Effector CD4-positive, alpha-beta T cell (primary cell): ENCODE measurements at regions not wholly inside any gene's neighbourhood (a gene's known extent, or its start where the extent isn't known, plus 50 kb on each side); places are given as distances from the start of the nearest gene placed in this dataset.
"Not testable (repeated sequence)": the region's sequence is repeated elsewhere in the genome, so short reads cannot be mapped to it uniquely, and the experiment has no call there.

Experiments used
- DNase-seq: peaks from one replicate; pipeline ENCODE4 v3.0.0-alpha.2; 2020

DNA sequence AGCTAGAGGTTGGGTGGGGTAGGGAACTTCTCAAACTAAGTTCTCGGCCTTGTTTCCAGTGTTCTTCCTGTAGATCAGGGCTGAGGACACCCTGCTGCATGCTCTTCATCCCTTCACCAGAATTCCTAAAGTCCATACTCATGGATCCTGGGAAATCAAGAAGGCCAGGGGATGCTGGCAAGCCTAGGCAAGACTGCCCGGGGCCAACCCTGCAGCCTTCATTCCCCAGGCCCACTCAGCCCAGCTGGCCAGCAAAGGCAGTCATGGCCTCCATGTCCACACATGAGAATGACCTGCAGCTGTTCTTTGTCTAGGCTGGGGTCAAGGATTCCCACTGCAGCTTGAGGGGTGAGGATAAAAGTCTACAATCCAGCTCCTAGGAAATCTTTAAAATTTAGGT lies 109.3 kb upstream of the ETV6 start:
- DNase-seq = no peak

DNA sequence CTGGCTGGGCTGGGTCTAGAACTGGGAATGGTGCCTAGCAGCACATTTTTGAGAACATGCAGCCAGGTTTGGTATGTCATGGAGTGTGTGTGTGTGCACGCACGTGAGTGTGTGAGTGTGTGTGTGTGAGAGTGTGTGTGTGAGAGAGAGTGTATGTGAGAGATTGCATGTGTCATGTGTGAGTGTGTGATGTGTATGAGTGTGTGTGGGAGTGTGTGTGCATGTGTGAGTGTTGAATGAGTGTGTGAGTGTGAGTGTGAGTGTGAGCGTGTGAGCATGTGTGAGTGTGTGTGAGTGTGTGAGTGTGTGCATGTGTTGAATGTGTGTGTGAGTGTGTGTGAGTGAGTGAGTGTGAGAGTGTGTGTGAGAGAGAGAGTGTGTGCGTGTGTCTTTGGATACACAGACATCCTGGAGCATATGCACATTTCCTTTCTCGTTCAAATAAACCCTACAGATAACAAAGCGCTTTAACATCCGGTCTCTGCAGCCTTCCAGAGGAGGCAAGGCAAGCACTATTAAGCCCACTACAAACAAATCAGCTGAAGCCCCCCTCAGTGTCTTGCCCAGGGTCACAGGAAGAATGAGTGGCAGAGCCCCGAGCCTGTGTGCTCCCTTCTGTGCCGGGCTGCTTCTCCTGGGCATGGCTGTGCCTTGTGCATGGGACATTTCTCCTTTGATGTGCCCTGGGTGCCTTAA lies 108.7 kb upstream of the ETV6 start:
- no peak for DNase-seq

DNA sequence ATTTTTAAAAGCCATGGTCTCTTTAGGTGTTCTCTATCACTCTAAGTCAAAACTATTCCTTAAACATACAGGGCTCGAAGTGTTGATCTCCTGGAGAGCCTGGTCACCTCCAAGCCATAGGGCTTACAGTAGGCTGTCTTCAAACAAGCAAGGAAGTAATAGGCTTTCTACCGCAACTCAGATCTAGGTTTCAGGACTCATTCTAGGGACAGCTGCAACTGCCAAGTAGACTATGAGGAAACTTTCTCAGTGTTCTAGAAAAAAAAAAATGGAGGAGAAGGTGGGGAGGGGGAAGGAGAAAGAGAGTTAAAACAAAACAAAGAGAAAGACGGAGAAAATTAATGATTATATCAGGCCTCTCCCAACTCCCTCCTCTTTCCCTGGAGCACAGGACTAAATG lies 106.9 kb upstream of the ETV6 start:
- DNase-seq = no peak

DNA sequence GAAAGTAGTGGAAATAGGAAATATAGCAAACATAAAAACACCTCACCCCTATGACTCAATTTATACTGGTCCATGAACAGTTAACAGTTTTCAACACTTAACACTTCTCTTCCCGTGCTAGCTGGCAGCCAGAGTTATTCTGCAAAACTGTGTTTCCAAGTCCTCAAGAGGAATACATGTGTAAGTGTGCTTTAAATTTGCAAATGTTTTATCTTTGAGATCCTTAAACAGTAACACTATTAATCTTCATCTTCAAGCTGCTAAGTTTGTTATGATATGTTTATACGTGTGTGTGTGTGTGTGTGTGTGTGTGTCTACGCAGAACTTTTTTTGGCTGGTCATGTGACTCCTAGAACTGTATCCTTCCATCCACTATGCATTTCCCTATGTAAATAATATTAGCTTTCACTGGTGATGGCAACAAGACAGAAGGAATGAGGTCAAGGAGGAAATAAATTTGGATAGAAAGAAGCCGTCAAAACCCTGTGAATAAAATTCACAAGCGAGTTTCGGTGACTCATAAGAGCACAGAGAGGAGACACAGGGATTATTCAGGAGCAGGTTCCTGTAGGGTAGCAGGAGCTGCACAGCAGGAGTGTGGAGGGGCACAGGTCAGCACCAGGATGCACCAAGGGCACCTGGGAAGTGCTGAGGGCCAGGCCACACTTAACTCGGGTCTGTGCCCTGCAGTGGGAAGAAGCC lies 105.9 kb upstream of the ETV6 start:
- DNase-seq = no peak

DNA sequence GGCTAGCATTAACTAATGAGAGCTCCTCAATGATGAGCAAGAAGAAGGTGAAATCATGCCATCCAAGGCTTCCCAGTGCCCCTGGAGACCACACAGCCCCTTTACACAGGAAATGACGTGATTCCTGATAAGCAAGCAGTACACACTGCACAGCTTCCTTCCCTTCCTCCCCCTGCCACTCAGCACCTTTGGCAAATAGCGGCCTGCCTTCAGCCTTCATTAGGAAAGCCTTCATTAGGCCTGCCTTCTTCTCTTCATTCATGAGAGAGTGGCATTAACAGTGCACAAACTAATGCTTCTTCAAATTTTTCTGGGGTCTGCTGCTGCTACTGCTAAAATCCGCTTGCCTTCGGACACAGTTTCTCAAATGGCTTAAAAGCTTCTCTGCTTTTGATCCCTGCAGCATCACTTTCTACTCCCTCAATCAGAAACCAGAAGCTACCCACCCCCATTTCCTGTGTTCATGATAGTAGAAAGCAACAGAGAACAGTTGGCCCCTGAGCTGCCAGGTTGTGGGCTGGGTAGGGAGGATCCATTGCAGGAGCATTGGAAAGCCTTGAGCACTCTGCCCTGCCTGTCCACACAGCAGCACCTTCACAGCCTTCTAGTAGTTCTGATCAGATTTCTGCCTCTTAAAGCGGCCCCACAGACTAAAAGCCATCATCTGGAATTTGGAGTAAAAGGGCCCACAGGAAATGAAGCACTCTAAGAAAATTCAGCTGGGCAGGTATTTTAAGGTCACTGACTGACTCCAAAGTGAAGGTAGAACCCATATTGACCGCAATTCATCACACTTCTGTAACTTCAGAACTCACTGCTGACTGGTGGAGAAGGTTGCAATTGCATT lies 103.8 kb upstream of the ETV6 start:
- peak; percentile 37 for DNase-seq

DNA sequence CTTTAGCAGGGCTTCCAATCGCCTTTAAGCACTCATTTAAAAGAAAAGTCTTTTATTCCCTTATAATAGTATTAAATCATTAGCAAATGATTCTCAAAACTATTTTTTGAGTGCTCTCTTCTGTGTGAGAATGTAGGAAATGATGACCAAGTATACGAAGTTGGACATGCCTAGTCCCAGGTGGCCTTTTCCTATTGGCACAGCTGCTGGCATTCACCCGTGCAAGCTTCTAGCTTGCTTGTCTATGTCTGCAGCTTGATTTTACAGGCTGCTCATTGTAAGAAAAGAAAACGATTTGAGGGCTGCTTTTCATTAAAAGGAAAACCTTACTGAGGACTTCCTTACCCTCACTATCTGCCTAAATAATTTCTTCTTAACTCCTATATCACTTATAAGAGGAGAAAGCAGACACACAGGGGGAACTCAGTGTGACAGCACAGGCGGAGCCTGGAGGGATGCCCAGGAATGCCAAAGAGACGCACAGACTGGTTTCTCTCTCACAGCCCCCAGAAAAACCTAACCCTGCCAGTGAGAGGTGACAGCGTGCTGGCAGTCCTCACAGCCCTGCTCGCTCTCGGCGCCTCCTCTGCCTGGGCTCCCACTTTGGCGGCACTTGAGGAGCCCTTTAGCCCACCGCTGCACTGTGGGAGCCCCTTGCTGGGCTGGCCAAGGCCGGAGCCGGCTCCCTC lies 102.7 kb upstream of the ETV6 start:
- not testable (repeated sequence) for DNase-seq

DNA sequence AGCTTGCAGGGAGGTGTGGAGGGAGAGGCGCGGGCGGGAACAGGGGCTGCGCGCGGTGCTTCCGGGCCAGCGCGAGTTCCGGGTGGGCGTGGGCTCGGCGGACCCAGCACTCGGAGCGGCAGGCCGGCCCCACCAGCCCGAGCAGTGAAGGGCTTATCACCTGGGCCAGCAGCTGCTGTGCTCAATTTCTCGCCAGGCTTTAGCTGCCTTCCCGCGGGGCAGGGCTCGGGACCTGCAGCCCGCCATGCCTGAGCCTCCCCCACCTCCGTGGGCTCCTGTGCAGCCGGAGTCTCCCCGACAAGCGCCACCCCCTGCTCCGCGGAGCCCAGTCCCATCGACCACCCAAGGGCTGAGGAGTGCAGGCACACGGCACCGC lies 102.2 kb upstream of the ETV6 start:
- not testable (repeated sequence) for DNase-seq

DNA sequence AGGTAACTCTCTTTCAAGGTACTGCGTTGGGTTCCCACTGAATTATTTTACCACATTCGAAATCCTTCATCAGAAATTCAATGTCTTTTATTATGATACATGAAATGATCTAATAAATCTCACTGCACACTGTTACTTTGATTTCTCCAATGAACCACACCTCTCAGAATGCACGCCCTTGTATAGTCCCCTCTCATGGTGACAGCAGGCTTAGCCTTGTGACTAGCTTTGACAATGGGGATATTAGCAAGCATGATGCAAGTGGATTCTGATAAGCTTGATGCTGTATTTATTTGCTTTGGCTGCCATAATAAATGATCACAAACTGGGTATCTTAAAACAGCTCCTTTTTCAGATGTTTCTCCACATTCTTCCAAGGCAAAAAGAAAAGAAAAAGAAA lies 100.4 kb upstream of the ETV6 start:
- DNase-seq = no peak

DNA sequence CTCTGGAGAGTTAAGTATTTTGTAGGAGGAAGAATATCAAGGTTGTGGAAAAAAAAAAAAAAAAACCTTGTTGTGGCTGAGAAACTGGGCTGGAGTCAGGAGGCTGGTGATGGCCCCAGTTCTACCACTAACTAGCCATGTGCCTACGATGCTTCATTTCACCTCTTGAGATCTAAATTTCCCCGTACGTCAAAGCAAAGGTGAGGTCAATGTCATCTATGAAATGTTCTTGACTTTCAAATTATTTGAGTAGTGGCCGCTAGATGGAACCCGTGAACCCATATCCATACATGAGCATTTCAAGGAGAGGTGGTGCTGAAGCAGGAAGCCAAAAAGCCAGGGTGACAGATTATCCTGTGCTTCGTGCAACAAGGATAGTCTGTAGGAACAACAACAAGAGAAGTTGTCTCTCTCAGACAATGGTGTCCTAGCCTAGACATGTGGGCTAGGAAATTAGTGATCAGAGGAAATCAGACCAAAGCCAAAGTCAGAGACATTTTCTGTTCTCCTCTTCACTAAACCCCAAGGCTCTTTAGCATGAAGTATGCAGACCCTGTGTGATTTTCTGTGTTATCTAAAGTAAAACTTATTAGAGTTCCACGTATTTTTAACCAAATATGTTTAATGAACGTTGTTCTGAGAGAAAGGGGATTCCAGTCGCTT lies 95.5 kb upstream of the ETV6 start:
- peak; percentile 44 for DNase-seq

DNA sequence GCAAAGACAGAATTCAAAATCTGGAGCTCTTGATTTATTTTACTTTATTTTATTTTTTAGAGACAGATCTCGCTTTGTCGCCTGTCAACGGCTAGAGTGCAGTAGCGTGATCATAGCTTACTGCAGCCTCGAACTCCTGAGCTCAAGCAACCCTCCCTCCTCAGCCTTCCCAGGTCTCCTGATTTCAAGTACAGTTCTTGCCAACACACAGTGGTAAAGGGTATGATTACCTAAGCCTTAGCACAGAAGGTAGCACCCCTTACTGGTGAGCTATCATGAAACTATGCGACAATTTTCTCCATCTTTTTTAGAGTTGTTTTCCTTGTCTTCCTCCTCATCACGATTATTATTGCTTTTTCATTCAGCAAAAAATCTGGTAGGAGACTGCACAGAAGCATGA lies 94.3 kb upstream of the ETV6 start:
- no peak for DNase-seq

DNA sequence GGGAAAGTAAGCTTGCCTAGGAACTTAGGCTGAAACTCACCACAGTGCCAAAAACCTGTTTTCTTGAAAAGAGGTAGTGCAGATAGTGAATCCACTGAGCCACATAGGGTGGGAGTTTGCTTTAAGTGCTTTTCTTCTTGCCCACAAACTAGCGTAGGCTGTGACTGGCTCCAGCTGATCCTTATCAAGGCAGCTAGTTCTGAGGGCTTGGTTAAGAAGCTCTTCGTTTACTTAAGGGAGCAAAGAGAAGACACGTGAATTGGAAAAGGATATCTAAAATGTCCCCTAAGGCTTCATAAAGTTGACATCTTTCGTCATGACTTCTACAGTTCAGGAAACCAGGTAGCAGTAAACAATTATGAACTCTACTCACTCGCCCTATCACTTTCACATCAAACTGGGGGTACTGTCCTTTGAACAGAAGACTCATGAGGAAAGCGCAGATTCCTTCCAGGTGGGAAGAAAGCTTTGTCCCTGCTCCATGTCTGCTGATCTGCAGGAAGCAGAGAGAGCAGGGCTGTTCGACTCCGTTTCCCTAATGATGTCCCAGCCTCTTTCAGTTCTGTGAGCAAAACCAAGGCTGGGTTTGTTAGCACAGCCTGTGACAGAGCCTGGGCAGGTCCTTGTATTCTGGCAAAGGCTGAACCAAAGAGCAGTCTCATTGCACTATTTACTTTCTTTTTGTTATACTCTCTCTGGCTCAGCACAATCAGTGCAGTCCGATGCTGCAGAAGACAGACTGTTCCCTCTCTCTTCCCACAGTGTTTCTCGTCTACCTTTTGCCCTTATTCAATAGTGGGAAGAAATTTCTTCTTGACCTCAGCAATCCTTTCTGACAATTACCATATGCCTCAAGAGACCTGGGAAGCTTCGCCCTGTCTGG lies 93.5 kb upstream of the ETV6 start:
- DNase-seq = no peak

DNA sequence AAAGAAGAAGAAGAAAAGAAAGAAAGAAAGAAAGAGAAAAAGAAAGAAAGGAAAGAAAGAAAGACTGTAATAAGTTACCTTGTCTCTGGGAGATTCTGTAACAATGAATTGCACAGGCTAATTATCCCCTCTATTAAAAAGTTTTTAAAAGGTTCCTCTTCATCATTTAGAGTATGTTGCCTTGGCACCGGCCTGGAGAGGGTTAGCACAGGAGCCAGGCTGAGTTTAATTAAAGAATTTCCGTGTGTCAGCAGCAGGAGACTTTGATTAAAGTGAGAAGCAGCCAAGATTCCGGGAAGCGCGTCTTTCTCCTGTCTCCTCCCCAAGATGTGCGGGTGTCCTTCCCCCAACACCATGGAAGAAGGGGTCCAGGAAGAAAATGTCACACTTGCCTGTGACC lies 92.8 kb upstream of the ETV6 start:
- DNase-seq = no peak

DNA sequence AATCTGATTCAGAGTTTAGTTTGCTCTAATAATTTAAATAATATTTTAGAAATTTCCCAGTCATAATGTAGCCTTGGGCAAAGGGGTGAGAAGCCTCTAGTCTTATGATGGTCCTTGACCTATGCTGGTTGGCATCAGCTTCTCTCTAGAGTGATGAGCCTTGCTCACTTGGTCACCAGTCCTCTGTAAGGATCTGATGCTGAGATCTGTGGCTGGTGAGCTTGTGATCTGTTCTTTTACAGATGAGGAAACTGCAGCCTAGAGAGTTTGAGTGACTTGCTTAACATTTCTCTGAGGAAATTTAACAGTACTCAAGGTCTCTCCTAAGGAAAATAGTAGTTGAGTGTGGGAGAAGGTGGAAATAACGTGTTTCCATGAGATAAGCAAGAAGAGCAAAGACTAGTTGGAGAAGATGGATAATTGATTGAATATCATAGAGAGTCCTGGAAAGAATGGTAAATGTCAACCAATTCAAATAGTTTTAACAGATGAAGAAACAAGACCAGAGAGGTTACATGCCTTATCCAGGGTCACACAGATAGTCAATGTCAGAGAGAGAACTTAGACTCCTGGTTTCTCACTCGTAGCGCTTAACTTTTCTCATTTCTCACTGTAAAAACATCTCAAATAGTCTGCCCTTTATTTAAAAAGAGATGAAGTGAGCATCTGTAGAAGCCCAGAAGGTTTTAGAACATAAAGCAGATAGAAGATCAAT lies 89.7 kb upstream of the ETV6 start:
- no peak for DNase-seq

DNA sequence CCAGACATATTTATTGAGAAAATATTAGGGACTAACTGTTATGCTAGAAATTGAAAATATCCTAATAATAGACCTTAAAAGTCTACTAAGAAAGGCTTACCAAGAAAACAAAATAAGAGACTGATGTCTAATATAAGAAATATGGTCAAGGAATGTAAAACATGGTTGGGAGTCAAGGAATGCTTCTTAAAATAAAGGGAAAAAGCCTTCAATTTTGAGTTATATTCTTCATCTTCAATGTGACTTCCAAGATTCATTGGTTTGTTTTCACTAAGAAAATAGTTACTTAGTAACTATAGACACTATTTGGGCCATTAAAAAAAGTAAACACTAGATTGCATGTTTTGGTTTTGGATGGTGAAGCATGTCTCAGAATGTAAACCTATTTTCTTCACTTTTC lies 88.1 kb upstream of the ETV6 start:
- no peak for DNase-seq

DNA sequence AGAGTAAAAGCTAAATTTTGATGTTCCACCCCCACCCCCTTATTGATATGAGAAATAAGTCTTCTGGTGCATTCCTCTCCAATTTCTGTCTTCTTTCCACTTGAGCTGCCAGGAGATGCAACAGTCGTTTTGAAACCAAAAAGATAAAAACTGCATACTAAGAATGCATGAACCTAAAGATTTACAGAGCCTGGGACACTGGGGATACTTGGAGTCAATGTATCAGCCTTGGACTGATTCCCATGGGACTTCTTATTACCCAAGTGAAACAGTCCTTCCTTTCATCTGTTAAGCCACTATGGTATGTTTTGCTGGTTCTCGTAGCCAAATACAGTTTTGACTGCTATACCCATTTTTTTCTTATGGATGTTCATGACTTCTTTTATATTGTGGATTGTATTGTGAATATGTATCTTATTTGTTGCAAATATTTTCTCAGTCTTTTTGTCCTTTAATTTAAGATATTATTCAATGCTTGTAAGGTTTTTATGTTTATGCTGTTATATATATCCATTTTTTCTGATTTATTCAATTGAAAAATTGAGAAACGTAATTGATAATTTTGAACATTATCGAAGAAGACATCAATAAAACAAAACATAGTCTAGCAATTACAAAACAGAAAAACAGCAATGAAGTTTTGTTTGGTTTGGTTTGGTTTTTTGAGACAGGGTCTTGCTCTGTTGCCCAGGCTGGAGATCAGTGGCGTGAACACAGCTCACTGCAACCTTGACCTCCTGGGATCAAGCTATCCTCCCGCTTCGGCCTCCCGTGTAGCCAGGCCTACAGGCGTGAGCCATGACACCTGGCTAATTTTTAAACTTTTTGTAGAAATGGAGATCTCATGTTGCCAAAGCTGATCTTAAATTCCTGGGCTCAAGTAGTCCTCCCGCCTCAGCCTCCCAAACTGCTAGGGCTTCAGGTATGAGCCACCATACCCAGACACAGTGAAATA lies 85.4 kb upstream of the ETV6 start:
- DNase-seq = no peak

DNA sequence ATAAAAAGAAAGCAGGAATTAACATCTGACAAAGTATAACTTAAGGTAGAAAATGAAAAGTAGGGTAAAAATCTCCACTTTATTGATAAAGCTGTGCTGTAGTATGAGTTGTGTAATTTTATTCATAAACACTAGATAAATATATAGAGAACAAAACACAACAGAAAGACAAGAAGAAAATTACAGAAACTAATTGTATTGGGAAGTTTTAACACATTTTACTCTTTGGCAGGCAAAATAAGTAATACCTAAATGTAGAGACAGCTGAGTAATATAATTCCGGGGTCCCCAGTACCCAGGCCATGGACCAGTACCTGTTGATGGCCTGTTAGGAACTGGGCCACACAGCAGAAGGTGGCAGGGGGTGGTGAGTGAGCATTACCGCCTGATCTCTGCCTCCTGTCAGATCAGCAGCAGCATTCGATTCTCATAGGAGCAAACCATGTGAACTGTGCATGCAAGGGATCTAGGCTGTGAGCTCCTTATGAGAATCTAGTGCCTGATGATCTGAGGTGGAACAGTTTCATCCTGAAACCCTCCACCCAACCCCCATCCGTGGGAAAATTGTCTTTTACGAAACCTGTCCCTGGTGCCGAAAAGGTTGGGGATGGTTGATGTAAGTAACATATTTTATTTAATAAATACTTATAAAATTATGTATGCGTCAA lies 84.4 kb upstream of the ETV6 start:
- DNase-seq = no peak

DNA sequence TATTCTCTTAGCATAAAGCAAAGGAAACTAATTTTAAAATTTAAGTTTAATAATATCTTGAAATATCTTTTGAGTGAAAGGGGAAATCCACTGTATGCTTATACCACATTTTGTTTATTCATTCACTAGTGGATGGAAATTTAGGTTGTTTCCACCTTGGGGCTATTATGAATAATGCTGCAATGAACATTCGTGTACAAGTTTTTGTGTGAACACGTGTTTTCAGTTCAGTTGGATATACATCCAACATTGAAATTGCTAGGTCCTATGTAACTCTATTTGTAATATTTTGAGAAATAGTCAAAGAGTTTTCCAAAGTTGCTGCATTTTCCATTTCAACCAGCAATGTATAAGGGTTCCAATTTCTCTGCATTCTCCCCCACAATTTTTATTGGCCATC lies 83.7 kb upstream of the ETV6 start:
- DNase-seq = no peak

DNA sequence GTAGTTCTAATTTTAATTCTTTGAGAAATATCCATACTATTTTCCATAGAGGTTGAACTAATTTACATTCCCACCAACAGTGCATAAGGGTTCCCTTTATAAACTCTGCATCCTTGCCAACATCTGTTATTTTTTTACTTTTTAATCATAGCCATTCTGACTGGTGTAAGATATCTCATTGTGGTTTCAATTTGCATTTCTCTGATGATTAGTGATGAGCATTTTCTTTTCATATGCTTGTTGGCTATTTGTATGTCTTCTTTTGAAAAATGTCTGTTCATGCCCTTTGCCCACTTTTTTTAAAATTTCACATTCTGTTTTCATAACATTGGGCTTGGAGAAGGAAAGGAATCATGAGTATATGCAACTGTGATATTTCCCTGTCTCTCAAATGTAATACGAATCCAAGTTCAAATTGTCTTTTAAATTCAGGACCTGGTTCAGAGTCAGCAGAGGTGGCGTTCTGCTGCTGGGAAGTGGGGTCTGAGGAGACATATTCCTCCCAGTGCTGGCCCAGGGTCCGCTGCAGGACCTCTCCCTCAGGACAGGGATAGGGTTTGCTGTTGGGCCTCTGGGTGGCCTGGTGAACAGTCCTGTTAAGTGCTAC lies 81.2 kb upstream of the ETV6 start:
- no peak for DNase-seq
